Ovary (tissue), 3 donors: ENCODE measurements at regions not wholly inside any gene's neighbourhood (a gene's known extent, or its start where the extent isn't known, plus 50 kb on each side); places are given as distances from the start of the nearest gene placed in this dataset.

Experiments
- CTCF ChIP-seq, 3 donors: fragments of 450-650 bp in 2 of 3; fragments of 200-600 bp in 1 of 3; IDR thresholded peaks; one replicate each; pipeline versions ENCODE4 v1.5.1 to v1.8.0; 2016 to 2022; ENCODE audit warnings: antibody characterized with exemption in 3 of 3, mild to moderate bottlenecking in 1 of 3
- EP300 ChIP-seq: sonication (generic); formaldehyde crosslinking; IDR thresholded peaks from one replicate; pipeline ENCODE4 v1.6.1; 2017; ENCODE audit warnings: antibody characterized with exemption
- POLR2A ChIP-seq: fragments of 450-650 bp; IDR thresholded peaks from one replicate; pipeline ENCODE4 v1.6.1; 2017; ENCODE audit warnings: antibody characterized with exemption, mild to moderate bottlenecking, moderate library complexity
- donor health status: DM: no; HTN: no; CAD: no.

- TF ChIP-seq CTCF (IDR thresholded peaks at IDR 0.05) (no peak), POLR2A (no peak), EP300 (no peak)
Measured at GRCh38 chr3:16816048-16816780, 68.5 kb upstream of the PLCL2 start.
